ENCODE measurements at regions not wholly inside any gene's neighbourhood (a gene's known extent, or its start where the extent isn't known, plus 50 kb on each side); places are given as distances from the start of the nearest gene placed in this dataset.

DNA sequence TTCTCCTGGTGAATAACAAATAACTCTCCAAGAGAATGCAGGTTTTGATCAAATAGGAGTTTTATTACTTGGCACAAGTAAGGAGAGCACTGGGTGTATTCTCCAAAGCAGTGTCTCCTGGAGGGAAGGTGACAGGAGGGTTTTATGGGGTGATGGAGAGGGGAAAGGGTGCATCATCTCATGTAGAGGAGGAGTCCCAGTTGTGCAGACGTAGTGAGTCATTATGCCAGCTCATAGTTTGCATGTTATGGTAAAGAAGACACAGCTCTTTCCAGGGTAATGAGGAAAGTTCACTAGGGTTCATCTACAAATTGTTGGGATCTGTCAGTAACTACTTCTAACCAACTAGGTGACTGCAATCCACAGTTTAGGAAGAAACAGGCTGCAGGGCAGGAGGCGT, 347.9 kb upstream of the MEOX2 start:
- no peaks in the 10 kb centered on the region for H3K4me1 ChIP-seq (ENCODE audit: control insufficient read depth in 2 of 3, insufficient read depth in 2 of 3, low read depth in 1 of 3, low read length in 3 of 3)
- TF ChIP-seq CTCF (IDR thresholded peaks at IDR 0.05; ENCODE audit: borderline replicate concordance, extremely low read depth, insufficient read depth): no peak
- DNase-seq (no peak), FAIRE-seq (no peak)
- H3K4me3 ChIP-seq (ENCODE audit: low read length in 3 of 3): no peak overlapping the region
- no peak overlapping the region for H3K27ac ChIP-seq (ENCODE audit: low read depth in 2 of 2, low read length in 2 of 2)
- no peaks in the 10 kb centered on the region for H3K36me3 ChIP-seq (ENCODE audit: control insufficient read depth in 2 of 3, insufficient read depth in 3 of 3, low read length in 3 of 3)
- H3K9me3 ChIP-seq (ENCODE audit: control insufficient read depth in 2 of 3, insufficient read depth in 1 of 3, low read length in 3 of 3): no peaks in the 10 kb centered on the region
- H3K27me3 ChIP-seq (ENCODE audit: control insufficient read depth, insufficient read depth, low read length): no peaks in the 10 kb centered on the region
- intact Hi-C loops (cut with DNase I): no loop called here
- H3K9ac ChIP-seq (ENCODE audit: low read length in 3 of 3): no peak overlapping the region

DNA sequence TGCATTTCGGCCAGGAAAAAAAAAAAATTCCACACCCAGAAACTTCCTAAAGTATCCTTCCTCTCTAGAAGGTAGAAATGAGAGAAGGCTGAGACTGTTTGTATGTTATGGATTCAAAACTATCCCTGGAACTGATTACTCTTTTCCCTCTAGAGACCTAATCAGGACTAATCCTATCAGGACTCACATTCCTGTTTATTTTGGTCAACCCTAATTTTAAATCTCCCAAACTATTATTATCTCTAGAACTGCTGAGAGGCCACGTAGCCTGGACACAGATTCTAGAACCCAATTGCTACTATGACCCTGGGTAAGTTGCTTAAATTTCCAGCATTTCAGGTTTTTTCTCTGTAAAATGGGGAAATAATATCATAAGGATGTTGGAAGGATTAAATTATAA, 346.8 kb upstream of the MEOX2 start:
- Histone ChIP-seq H3K9ac (ENCODE audit: low read length in 3 of 3) (no peak overlapping the region), H3K4me3 (ENCODE audit: low read length in 3 of 3) (no peak overlapping the region), H3K27me3 (ENCODE audit: control insufficient read depth, insufficient read depth, low read length) (no peaks in the 10 kb centered on the region), H3K4me1 (ENCODE audit: control insufficient read depth in 2 of 3, insufficient read depth in 2 of 3, low read depth in 1 of 3, low read length in 3 of 3) (no peaks in the 10 kb centered on the region), H3K36me3 (ENCODE audit: control insufficient read depth in 2 of 3, insufficient read depth in 3 of 3, low read length in 3 of 3) (no peaks in the 10 kb centered on the region), H3K9me3 (ENCODE audit: control insufficient read depth in 2 of 3, insufficient read depth in 1 of 3, low read length in 3 of 3) (no peaks in the 10 kb centered on the region), H3K27ac (ENCODE audit: low read depth in 2 of 2, low read length in 2 of 2) (no peak overlapping the region)
- intact Hi-C loops (cut with DNase I): no loop called here
- no peak for DNase-seq
- TF ChIP-seq CTCF (IDR thresholded peaks at IDR 0.05; ENCODE audit: borderline replicate concordance, extremely low read depth, insufficient read depth): no peak
- no peak for FAIRE-seq

DNA sequence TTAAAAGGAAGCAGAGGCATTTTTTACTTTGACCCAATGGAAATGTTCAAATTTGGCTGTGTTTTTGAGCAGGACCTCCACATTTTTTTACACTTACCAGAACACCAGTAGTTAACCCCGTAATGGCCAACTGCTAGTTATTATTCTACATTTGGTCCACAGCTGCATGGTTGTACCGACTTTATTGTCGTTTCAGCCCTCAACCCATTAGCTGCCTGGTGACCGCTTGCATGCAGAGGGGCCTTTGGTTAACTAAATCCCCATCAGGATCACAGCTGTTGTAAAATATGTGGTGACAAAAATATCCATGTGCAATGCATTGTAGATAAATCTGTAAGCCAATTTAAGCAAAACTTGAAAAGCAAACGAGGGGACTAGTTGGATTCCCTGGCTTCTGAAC, 342.2 kb upstream of the MEOX2 start:
- H3K36me3 ChIP-seq (ENCODE audit: control insufficient read depth in 2 of 3, insufficient read depth in 3 of 3, low read length in 3 of 3): no peaks in the 10 kb centered on the region
- intact Hi-C loops (cut with DNase I): no loop called here
- no peak for DNase-seq

More for the DNA sequence above, 342.2 kb upstream of the MEOX2 start:
- H3K27ac ChIP-seq (ENCODE audit: low read depth in 2 of 2, low read length in 2 of 2): no peak overlapping the region
- no peaks in the 10 kb centered on the region for H3K9me3 ChIP-seq (ENCODE audit: control insufficient read depth in 2 of 3, insufficient read depth in 1 of 3, low read length in 3 of 3)
- no peaks in the 10 kb centered on the region for H3K4me1 ChIP-seq (ENCODE audit: control insufficient read depth in 2 of 3, insufficient read depth in 2 of 3, low read depth in 1 of 3, low read length in 3 of 3)
- TF ChIP-seq CTCF (IDR thresholded peaks at IDR 0.05; ENCODE audit: borderline replicate concordance, extremely low read depth, insufficient read depth): no peak
- no peak overlapping the region for H3K4me3 ChIP-seq (ENCODE audit: low read length in 3 of 3)
- H3K9ac ChIP-seq (ENCODE audit: low read length in 3 of 3): no peak overlapping the region
- no peaks in the 10 kb centered on the region for H3K27me3 ChIP-seq (ENCODE audit: control insufficient read depth, insufficient read depth, low read length)
- no peak for FAIRE-seq

All from kidney (tissue), 13 donors.